NCI-H2029 (cell line): ENCODE measurements at regions not wholly inside any gene's neighbourhood (a gene's known extent, or its start where the extent isn't known, plus 50 kb on each side); places are given as distances from the start of the nearest gene placed in this dataset.

Source experiments
- DNase-seq: peaks from one replicate; lab custom pipeline; 2025; lab: John Stamatoyannopoulos, UW

- no peak for DNase-seq
Measured at GRCh38 chr12:54711669-54712068, 63.5 kb upstream of the DCD start.

GRCh38 chr12:54708826-54709225 lies 60.7 kb upstream of the DCD start:
- no peak for DNase-seq

GRCh38 chr12:54704202-54704601 lies 56.0 kb upstream of the DCD start:
- no peak for DNase-seq

GRCh38 chr12:54701940-54702592 lies 53.9 kb upstream of the DCD start:
- peak; percentile 41 for DNase-seq

GRCh38 chr12:54700849-54701248 lies 52.7 kb upstream of the DCD start:
- DNase-seq: no peak

- DNase-seq: no peak
Measured at GRCh38 chr12:54700301-54700700, 52.1 kb upstream of the DCD start.
